ENCODE measurements at regions not wholly inside any gene's neighbourhood (a gene's known extent, or its start where the extent isn't known, plus 50 kb on each side); places are given as distances from the start of the nearest gene placed in this dataset.

- TF ChIP-seq ZFX (IDR thresholded peaks at IDR 0.05) (no peak), CTCF (conservative IDR thresholded peaks at IDR 0.05) (no peak)
Measured at GRCh38 chr4:137825505-137825904, 293.2 kb upstream of the PCDH18 start.
